Testis (tissue), 2 donors: ENCODE measurements at regions not wholly inside any gene's neighbourhood (a gene's known extent, or its start where the extent isn't known, plus 50 kb on each side); places are given as distances from the start of the nearest gene placed in this dataset.

Experiments used
- DNase-seq: peaks from one replicate; pipeline ENCODE4 v3.0.0-alpha.2; 2019
- H3K27ac ChIP-seq, 2 donors: fragments of 200-600 bp; sonication (generic); one replicate each; pipeline ENCODE4 v1.5.1; 2019
- H3K27me3 ChIP-seq: fragments of 200-600 bp; sonication (generic); one replicate; pipeline ENCODE4 v1.5.1; 2019
- H3K36me3 ChIP-seq: fragments of 200-600 bp; sonication (generic); one replicate; pipeline ENCODE4 v1.5.1; 2017; ENCODE audit warnings: low read depth; ENCODE audit errors: missing control alignments
- H3K4me1 ChIP-seq: fragments of 200-600 bp; sonication (generic); one replicate; pipeline ENCODE4 v1.5.1; 2019
- H3K4me3 ChIP-seq, 2 donors: fragments of 200-600 bp; sonication (generic); one replicate each; pipeline ENCODE4 v1.5.1; 2017 to 2019
- H3K9me3 ChIP-seq: fragments of 200-600 bp; sonication (generic); one replicate; pipeline ENCODE4 v1.5.1; 2017
- CTCF ChIP-seq, 3 experiments: fragments of 450-650 bp in 2 of 3; fragments of 200-600 bp in 1 of 3; sonication (generic) in 1 of 3; IDR thresholded peaks; one replicate each; pipeline ENCODE4 v1.5.1; 2016 to 2019; ENCODE audit warnings: antibody characterized with exemption in 3 of 3, mild to moderate bottlenecking in 2 of 3, moderate library complexity in 1 of 3
- POLR2A ChIP-seq: fragments of 450-650 bp; IDR thresholded peaks from one replicate; pipeline ENCODE4 v1.6.1; 2017; ENCODE audit warnings: antibody characterized with exemption, mild to moderate bottlenecking, moderate library complexity
- WGBS, 2 donors: methylation state at CpG; one replicate each; pipeline ENCODE4 v1.1.5; 2018; 5-methylcytosine and 5-hydroxymethylcytosine counted together
- intact Hi-C: fragments of 100-400 bp; cut with DNase I; formaldehyde crosslinking; loops from one replicate; pipeline ENCODE4 v1.15.1; 2023; ENCODE audit warnings: low total_unique reads

GRCh38 chr13:90999401-90999800 lies 348.1 kb upstream of the MIR17HG start:
- DNase-seq: no peak
- H3K27me3 ChIP-seq: no peaks in the 10 kb centered on the region

GRCh38 chr13:91001371-91001770 lies 346.1 kb upstream of the MIR17HG start:
- Histone ChIP-seq H3K27ac (no peak overlapping the region), H3K4me1 (no peaks in the 10 kb centered on the region), H3K9me3 (no peaks in the 10 kb centered on the region), H3K4me3 (no peak overlapping the region), H3K36me3 (no peaks in the 10 kb centered on the region), H3K27me3 (no peaks in the 10 kb centered on the region)
- DNase-seq: no peak
- intact Hi-C loops: no loop called here
- 89 to 91% methylated on average over 6 of the region's 6 CpGs for WGBS, 2 donors
- TF ChIP-seq POLR2A (no peak), CTCF (IDR thresholded peaks at IDR 0.05) (no peak)

More at GRCh38 chr13:90999401-90999800, 348.1 kb upstream of the MIR17HG start:
- no peaks in the 10 kb centered on the region for H3K4me1 ChIP-seq
- intact Hi-C loops: no loop called here
- TF ChIP-seq POLR2A (no peak), CTCF (IDR thresholded peaks at IDR 0.05) (no peak)
- H3K9me3 ChIP-seq: no peaks in the 10 kb centered on the region
- no peaks in the 10 kb centered on the region for H3K36me3 ChIP-seq
- no peak overlapping the region for H3K4me3 ChIP-seq
- H3K27ac ChIP-seq: no peak overlapping the region

GRCh38 chr13:91014696-91015095 lies 332.8 kb upstream of the MIR17HG start:
- Histone ChIP-seq H3K4me1 (no peaks in the 10 kb centered on the region), H3K27ac (no peak overlapping the region), H3K4me3 (no peak overlapping the region), H3K36me3 (no peaks in the 10 kb centered on the region), H3K9me3 (no peaks in the 10 kb centered on the region), H3K27me3 (no peaks in the 10 kb centered on the region)
- no peak for TF ChIP-seq CTCF (IDR thresholded peaks at IDR 0.05)
- TF ChIP-seq POLR2A: no peak
- WGBS, 2 donors: 38 to 49% methylated on average over 3 of the region's 3 CpGs
- intact Hi-C loops: no loop called here
- no peak for DNase-seq

- TF ChIP-seq CTCF (IDR thresholded peaks at IDR 0.05) (peak; percentile 41 to 75 (median 49)), POLR2A (no peak)
- Histone ChIP-seq H3K4me3 (no peak overlapping the region), H3K36me3 (no peaks in the 10 kb centered on the region), H3K27me3 (no peaks in the 10 kb centered on the region), H3K27ac (no peak overlapping the region), H3K4me1 (no peaks in the 10 kb centered on the region), H3K9me3 (no peaks in the 10 kb centered on the region)
- intact Hi-C loops: no loop called here
- 42% methylated on average over 2 of the region's 2 CpGs for WGBS, 2 donors
- peak; percentile 65 for DNase-seq
These were observed 330.3 kb upstream of the MIR17HG start for GRCh38 chr13:91017031-91017668.

GRCh38 chr13:91017669-91018053 lies 329.8 kb upstream of the MIR17HG start:
- WGBS, 2 donors: 55 to 61% methylated on average over 15 of the region's 15 CpGs
- no peak for DNase-seq
- no peak for TF ChIP-seq POLR2A
- TF ChIP-seq CTCF (IDR thresholded peaks at IDR 0.05): no peak
- Histone ChIP-seq H3K9me3 (no peaks in the 10 kb centered on the region), H3K4me3 (no peak overlapping the region), H3K36me3 (no peaks in the 10 kb centered on the region), H3K27me3 (no peaks in the 10 kb centered on the region), H3K27ac (no peak overlapping the region), H3K4me1 (no peaks in the 10 kb centered on the region)
- intact Hi-C loops: no loop called here
